Body of pancreas (tissue), 4 donors: ENCODE measurements at regions not wholly inside any gene's neighbourhood (a gene's known extent, or its start where the extent isn't known, plus 50 kb on each side); places are given as distances from the start of the nearest gene placed in this dataset.

Experiments used
- ATAC-seq: fragments of 150-250 bp; one replicate; pipeline ENCODE4 v1.9.1; 2016
- DNase-seq, 4 donors: peaks; one replicate each; pipeline ENCODE4 v3.0.0-alpha.2; 2019
- H3K27ac ChIP-seq, 4 donors: fragments of 200-600 bp; sonication (generic); 1 replicate in 3 of 4; 2 replicates in 1 of 4; pipeline versions ENCODE4 v1.5.1 to v1.6.1; 2016 to 2019; ENCODE audit warnings: mild to moderate bottlenecking in 1 of 4, mixed read lengths in 1 of 4, moderate library complexity in 1 of 4
- H3K27me3 ChIP-seq, 2 donors: fragments of 200-600 bp; sonication (generic); one replicate each; pipeline ENCODE4 v1.6.0; 2016; ENCODE audit warnings: mild to moderate bottlenecking in 1 of 2
- H3K36me3 ChIP-seq, 2 donors: fragments of 200-600 bp; sonication (generic); replicated peaks in 1 of 2; 2 replicates each; pipeline ENCODE4 v1.5.1; 2016; ENCODE audit warnings: low read depth in 2 of 2; ENCODE audit not compliant: insufficient read depth in 1 of 2
- H3K4me1 ChIP-seq: fragments of 200-600 bp; sonication (generic); one replicate; pipeline ENCODE4 v1.6.0; 2016
- H3K4me3 ChIP-seq, 2 donors: fragments of 200-600 bp; sonication (generic); 1 replicate in 1 of 2; 2 replicates in 1 of 2; pipeline ENCODE4 v1.5.1; 2016 to 2019
- H3K9me3 ChIP-seq, 3 donors: fragments of 200-600 bp; sonication (generic); 1 replicate in 2 of 3; 2 replicates in 1 of 3; pipeline ENCODE4 v1.5.1; 2016
- CTCF ChIP-seq, 7 experiments: fragments of 450-650 bp in 4 of 7; fragments of 200-600 bp in 3 of 7; sonication (generic) in 3 of 7; IDR thresholded peaks; one replicate each; pipeline ENCODE4 v1.5.1; 2016 to 2019; ENCODE audit warnings: antibody characterized with exemption in 7 of 7
- POLR2A ChIP-seq, 3 donors: fragments of 450-650 bp; IDR thresholded peaks; one replicate each; pipeline ENCODE4 v1.6.1; 2016; ENCODE audit warnings: antibody characterized with exemption in 3 of 3, mild to moderate bottlenecking in 2 of 3
- WGBS, 2 donors: methylation state at CpG; one replicate each; pipeline ENCODE4 v1.1.5; 2017; 5-methylcytosine and 5-hydroxymethylcytosine counted together
- intact Hi-C: fragments of 100-400 bp; cut with DNase I; formaldehyde crosslinking; loops from one replicate; pipeline ENCODE4 v1.15.1; 2023

- ATAC-seq (no peak), DNase-seq (no peak)
- Histone ChIP-seq H3K27ac (no peak overlapping the region), H3K4me1 (no peaks in the 10 kb centered on the region), H3K27me3 (no peaks in the 10 kb centered on the region), H3K4me3 (no peak overlapping the region), H3K9me3 (no peaks in the 10 kb centered on the region), H3K36me3 (no peaks in the 10 kb centered on the region)
- 70 to 71% methylated on average over 4 of the region's 4 CpGs for WGBS, 2 donors
- intact Hi-C loops = no loop called here
- no peak for TF ChIP-seq POLR2A (IDR thresholded peaks at IDR 0.05)
- TF ChIP-seq CTCF (IDR thresholded peaks at IDR 0.05) = no peak
These were observed 666.9 kb upstream of the INTU start for GRCh38 chr4:126965877-126966276.

- Histone ChIP-seq H3K27ac (no peak overlapping the region), H3K27me3 (no peaks in the 10 kb centered on the region), H3K4me1 (no peaks in the 10 kb centered on the region), H3K4me3 (no peak overlapping the region), H3K36me3 (no peaks in the 10 kb centered on the region), H3K9me3 (no peaks in the 10 kb centered on the region)
- WGBS, 2 donors = 19 to 21% methylated on average over 6 of the region's 6 CpGs
- intact Hi-C loops = no loop called here
- no peak for ATAC-seq
- no peak for TF ChIP-seq POLR2A (IDR thresholded peaks at IDR 0.05)
- no peak for TF ChIP-seq CTCF (IDR thresholded peaks at IDR 0.05)
- DNase-seq = no peak
These were observed 663.2 kb upstream of the INTU start for GRCh38 chr4:126969360-126970235.

GRCh38 chr4:126973201-126973600 is 659.6 kb upstream of the INTU start:
- Histone ChIP-seq H3K27ac (no peak overlapping the region), H3K27me3 (no peaks in the 10 kb centered on the region), H3K9me3 (no peaks in the 10 kb centered on the region), H3K4me1 (no peaks in the 10 kb centered on the region), H3K36me3 (no peaks in the 10 kb centered on the region), H3K4me3 (no peak overlapping the region)
- intact Hi-C loops = no loop called here
- ATAC-seq (no peak), DNase-seq (no peak)
- 38 to 41% methylated on average over 1 of the region's 1 CpG for WGBS, 2 donors
- TF ChIP-seq CTCF (IDR thresholded peaks at IDR 0.05) (no peak), POLR2A (IDR thresholded peaks at IDR 0.05) (no peak)

GRCh38 chr4:126976850-126977632 is 655.7 kb upstream of the INTU start:
- Histone ChIP-seq H3K9me3 (no peaks in the 10 kb centered on the region), H3K4me1 (no peaks in the 10 kb centered on the region), H3K27me3 (no peaks in the 10 kb centered on the region), H3K4me3 (no peak overlapping the region), H3K27ac (no peak overlapping the region), H3K36me3 (no peaks in the 10 kb centered on the region)
- DNase-seq = no peak
- intact Hi-C loops = no loop called here
- ATAC-seq = no peak
- no peak for TF ChIP-seq POLR2A (IDR thresholded peaks at IDR 0.05)
- TF ChIP-seq CTCF (IDR thresholded peaks at IDR 0.05) = no peak
- WGBS, 2 donors = 22 to 29% methylated on average over 5 of the region's 5 CpGs
